Esophagus mucosa (tissue), 1 donor: ENCODE measurements at regions not wholly inside any gene's neighbourhood (a gene's known extent, or its start where the extent isn't known, plus 50 kb on each side); places are given as distances from the start of the nearest gene placed in this dataset.
"Not testable (repeated sequence)": the region's sequence is repeated elsewhere in the genome, so short reads cannot be mapped to it uniquely, and the experiment has no call there.

Experiments
- ATAC-seq: fragments of 200-7000 bp; cut with Tn5 transposase; one replicate; pipeline ENCODE4 v1.9.1; 2020
- donor health status: DM: yes; HTN: yes; CAD: no.

GRCh38 chr6:112938650-112939049, 591.5 kb downstream of the RFPL4B start:
- ATAC-seq, result no peak

DNA sequence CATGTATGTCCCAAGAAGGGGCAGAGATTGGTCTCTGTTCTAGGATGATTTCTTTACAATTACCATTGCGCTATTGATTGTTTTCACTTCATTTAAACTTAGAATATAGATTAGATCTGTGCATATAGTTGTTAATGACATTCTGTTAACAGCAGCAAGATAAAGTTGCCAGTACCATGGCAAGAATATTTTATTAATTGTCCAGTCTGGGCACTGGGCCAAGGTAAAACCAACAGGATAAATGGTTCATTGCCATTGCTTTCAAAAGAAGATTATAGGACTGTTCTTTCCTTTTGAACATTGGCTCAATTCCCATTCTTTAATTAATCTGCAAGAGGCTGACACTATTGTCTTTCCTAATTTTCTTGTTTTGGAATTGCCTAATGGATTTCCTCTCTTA, 592.4 kb downstream of the RFPL4B start:
- no peak for ATAC-seq

- no peak for ATAC-seq
Observed at GRCh38 chr6:112941613-112942012, 594.5 kb downstream of the RFPL4B start.

DNA sequence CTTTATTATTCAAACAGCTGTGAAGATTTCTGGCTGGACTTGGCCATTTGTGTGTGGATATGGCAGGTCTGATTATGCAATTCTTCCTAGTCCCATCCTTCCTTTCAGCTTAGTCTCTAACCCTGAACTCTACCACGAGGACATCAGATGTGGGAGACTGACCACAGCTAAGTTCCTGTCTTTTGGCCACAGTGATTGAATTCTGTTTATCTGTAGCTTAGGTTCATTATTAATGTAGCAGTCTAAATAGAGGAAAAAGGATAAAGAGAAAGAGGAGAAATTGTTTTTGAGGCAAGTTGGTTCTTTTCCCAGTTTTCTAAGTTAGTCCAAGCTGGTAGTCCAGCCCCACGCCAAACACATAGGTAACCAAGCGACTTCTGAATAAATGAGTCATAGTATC, 598.9 kb downstream of the RFPL4B start:
- no peak for ATAC-seq

DNA sequence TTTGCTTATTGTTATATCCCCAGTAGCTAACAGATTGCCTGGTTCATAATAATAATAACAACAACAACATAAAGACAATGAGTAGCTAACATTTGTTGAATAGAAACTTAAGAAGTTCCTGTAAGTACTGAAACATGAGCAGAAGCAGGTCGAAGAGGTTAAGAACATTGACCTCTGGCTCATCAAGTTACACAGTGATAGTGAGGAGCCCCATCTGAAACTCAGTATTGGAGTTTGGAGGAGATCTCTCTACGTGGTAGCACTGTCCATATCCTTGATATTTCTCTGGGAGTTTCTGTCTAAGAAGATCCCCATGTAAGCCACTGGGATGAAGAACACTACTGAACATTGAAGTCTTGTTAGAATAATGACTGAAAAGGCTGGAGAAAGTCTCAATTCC, 600.4 kb downstream of the RFPL4B start:
- ATAC-seq, result no peak

DNA sequence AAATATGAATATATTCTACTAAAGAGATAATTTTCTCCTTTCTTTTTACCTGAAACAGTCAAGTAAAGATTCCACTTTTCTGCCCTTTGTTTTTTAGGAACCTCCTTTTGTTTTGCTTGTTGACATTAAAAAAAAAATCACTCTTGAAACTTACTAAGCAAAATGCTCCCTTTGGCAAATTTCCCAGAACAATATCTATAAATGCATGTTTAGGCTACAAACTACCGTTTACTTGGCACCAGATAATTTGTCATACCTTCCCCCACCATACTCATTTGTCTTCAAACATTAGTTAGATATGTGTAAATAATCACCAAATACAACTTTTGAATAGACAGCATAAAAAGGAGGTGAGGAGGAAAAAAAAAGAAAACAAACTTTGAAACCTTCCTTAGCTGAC, 604.7 kb downstream of the RFPL4B start:
- ATAC-seq, result no peak

- not testable (repeated sequence) for ATAC-seq
Observed at GRCh38 chr6:112955743-112956142, 608.6 kb downstream of the RFPL4B start.

GRCh38 chr6:112956696-112957535, 609.8 kb downstream of the RFPL4B start:
- no peak for ATAC-seq

DNA sequence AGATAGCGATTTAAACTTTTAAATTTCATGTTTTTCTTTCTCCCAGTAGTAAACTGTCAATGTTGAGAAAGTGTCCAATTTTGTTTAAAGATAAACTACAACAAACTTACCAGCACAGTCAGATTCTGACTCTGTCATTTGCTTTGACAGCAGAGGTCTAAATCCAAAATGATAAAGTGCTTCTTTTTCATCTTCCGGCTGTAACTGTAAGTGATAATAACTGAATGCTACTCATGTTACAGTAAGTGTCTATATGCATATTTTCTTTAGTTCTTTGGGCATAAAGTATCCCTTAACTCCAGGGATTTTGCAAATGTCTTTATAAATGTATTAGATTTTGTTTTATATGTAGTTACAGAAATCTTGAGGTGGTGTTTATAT, 610.4 kb downstream of the RFPL4B start:
- ATAC-seq, result no peak

DNA sequence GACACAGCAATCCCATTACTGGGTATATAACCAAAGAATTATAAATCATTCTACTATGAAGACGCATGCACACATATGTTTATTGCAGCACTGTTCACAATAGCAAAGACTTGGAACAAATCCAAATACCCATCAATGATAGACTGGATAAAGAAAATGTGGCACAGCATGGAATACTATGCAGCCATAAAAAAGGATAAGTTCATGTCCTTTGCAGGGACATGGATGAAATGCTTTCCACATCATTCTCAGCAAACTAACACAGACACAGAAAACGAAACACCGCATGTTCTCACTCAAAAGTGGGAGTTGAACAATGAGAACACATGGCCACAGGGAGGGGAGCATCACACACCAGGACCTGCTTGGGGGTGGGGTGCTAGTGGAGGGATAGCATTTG, 613.0 kb downstream of the RFPL4B start:
- not testable (repeated sequence) for ATAC-seq

GRCh38 chr6:112967974-112968373, 620.8 kb downstream of the RFPL4B start:
- no peak for ATAC-seq

GRCh38 chr6:112971651-112972050, 624.5 kb downstream of the RFPL4B start:
- ATAC-seq, result no peak

DNA sequence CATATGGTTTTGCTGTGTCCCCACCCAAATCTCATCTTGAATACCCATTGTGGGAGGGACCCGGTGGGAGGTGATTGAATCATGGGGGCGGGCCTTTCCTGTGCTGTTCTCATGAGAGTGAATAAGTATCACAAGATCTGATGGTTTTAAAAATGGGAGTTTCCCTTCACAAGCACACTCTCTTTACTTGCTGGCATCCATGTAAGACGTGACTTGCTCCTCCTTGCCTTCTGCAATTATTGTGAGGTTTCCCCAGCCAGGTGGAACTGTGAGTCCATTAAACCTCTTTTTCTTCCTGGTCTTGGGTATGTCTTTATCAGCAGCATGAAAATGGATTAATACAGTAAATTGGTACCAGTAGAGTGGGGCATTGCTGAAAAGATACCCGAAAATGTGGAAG, 627.8 kb downstream of the RFPL4B start:
- not testable (repeated sequence) for ATAC-seq

DNA sequence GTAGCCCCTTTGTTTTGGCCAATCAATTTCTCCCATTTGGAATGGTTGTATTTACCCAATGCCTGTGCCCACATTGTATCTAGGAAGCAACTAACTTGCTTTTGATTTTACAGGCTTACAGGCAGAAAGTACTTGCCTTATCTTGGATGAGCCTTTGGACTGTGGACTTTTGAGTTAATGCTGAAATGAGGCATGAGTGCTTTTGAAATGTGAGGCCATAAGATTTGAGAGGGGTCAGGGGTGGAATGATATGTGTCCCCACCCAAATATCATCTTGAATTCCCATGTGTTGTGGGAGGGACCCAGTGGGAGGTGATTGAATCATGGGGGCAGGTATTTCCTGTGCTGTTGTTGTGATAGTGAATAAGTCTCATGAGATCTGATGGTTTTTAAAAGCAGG, 629.4 kb downstream of the RFPL4B start:
- ATAC-seq, result not testable (repeated sequence)

DNA sequence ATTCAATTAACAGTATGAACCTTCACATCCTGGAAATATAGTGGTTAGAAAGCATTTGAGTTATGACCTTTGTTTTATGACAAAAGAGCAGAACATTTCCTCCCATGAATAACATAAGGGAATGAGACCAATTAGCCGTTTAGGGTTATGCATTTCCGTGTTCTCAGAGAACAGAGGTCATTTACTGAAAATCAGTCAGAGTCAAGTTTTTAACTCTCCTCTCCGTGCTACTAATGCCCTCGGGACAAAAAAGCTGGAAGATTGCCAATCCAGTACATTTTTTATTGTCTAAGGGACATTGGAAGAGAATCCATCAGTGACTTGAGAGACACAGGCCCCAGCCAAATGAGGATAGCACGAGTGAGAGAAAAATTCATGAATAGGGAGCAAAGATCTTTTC, 632.7 kb downstream of the RFPL4B start:
- ATAC-seq, result no peak

GRCh38 chr6:112980676-112981075, 633.5 kb downstream of the RFPL4B start:
- no peak for ATAC-seq

- ATAC-seq, result peak; percentile 52
Observed at GRCh38 chr6:112983713-112984261, 636.7 kb downstream of the RFPL4B start.

DNA sequence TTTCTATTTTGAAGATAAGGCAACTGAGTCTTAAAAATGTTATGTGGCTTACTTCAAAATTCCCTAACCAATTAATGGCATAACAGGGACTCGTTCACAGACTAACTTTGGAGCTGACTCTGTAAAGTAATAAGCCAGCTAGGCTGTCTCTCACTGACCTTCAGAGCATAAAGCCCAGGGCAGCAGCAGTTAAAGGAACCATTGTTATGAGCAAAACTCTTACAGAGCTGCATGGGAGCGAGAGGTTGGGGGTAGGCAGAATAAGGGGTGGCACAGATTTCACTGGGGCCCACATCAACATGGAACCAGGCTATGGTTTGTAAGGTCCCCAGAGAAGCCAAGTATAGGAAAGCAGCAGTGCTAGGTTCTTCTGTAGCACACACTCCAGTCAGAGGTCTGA, 637.8 kb downstream of the RFPL4B start:
- ATAC-seq, result no peak

DNA sequence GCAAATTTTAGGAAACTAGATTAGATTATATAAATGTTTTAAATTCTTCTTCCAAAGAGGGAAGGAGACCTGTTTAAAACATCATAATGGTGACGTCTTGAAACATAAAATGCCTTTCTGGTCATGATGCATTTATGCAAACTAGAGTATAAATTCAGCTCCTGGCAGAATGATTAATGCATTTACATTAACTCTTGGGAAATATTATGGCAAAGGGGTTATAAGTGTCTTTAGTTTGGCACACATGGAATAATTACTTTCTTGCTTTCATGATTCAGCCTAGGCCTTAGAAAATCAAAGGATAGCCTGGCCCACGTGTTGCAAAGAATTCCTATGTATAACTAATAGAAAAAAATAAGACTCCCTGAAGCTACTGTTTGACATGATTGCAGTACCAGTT, 639.2 kb downstream of the RFPL4B start:
- ATAC-seq, result no peak

- ATAC-seq, result no peak
Observed at GRCh38 chr6:112988748-112989147, 641.6 kb downstream of the RFPL4B start.

DNA sequence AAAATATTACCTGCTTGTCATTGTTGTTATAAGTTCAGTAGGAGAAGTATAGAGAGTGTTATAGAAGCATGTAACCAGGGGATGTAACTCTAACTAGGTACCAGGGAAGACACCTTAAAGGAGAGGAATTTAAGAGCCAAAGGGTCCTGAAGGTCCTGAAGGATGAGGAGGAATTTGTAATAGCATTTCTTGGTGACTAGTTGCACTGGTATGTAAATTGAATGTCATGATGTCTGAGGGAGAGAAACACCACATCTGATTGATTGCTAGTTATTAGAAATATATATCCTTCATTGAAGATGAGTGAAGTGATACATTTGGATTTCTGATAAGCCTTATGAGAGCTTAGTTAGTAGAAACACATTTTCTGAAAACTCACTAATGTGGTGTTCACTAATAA, 643.8 kb downstream of the RFPL4B start:
- ATAC-seq, result no peak

- ATAC-seq, result no peak
Observed at GRCh38 chr6:112991912-112992311, 644.8 kb downstream of the RFPL4B start.

GRCh38 chr6:112997421-112998085, 650.4 kb downstream of the RFPL4B start:
- no peak for ATAC-seq

DNA sequence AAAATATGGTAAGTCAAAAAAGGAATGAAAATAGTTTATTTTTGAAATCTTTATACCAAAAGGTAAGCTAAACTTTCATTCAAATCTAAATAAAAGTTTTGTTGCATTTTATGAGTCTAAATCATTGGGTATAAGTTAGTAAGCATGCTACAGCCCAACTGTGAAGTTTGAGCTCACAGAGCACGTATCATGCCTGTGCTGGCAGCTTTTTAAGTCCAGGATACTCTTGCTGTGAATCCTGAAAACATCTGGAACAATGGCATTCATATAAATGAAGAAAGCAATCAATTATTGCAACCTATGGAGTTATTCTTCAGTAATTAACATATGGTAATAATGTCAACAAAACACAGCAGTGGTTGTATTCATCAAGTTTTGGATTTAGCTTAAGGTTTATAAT, 656.9 kb downstream of the RFPL4B start:
- no peak for ATAC-seq
